NCI-H82 (cell line): ENCODE measurements at regions not wholly inside any gene's neighbourhood (a gene's known extent, or its start where the extent isn't known, plus 50 kb on each side); places are given as distances from the start of the nearest gene placed in this dataset.

Experiments
- DNase-seq: peaks from one replicate; lab custom pipeline; 2025; lab: John Stamatoyannopoulos, UW

GRCh38 chr2:221216636-221217035, 355.5 kb downstream of the EPHA4 start:
- DNase-seq, result no peak

GRCh38 chr2:221225752-221226151, 346.4 kb downstream of the EPHA4 start:
- DNase-seq, result no peak

GRCh38 chr2:221228214-221228769, 343.8 kb downstream of the EPHA4 start:
- DNase-seq, result no peak

GRCh38 chr2:221229099-221229498, 343.0 kb downstream of the EPHA4 start:
- DNase-seq, result no peak

- DNase-seq, result no peak
These were observed 340.6 kb downstream of the EPHA4 start for GRCh38 chr2:221231511-221231910.

GRCh38 chr2:221235941-221236340, 336.2 kb downstream of the EPHA4 start:
- no peak for DNase-seq

- no peak for DNase-seq
These were observed 331.0 kb downstream of the EPHA4 start for GRCh38 chr2:221241072-221241471.

- no peak for DNase-seq
These were observed 328.3 kb downstream of the EPHA4 start for GRCh38 chr2:221243771-221244170.

GRCh38 chr2:221245045-221245444, 327.1 kb downstream of the EPHA4 start:
- no peak for DNase-seq

- DNase-seq, result no peak
These were observed 326.3 kb downstream of the EPHA4 start for GRCh38 chr2:221245772-221246171.

- DNase-seq, result peak; percentile 48
These were observed 317.8 kb downstream of the EPHA4 start for GRCh38 chr2:221254299-221254698.

GRCh38 chr2:221255862-221256261, 316.2 kb downstream of the EPHA4 start:
- no peak for DNase-seq

- no peak for DNase-seq
These were observed 313.6 kb downstream of the EPHA4 start for GRCh38 chr2:221258464-221258863.

- DNase-seq, result no peak
These were observed 309.5 kb downstream of the EPHA4 start for GRCh38 chr2:221262651-221263050.

GRCh38 chr2:221263573-221263972, 308.5 kb downstream of the EPHA4 start:
- DNase-seq, result no peak

- no peak for DNase-seq
These were observed 307.8 kb downstream of the EPHA4 start for GRCh38 chr2:221264318-221264717.

GRCh38 chr2:221267773-221268425, 304.2 kb downstream of the EPHA4 start:
- DNase-seq, result peak; percentile 20

GRCh38 chr2:221268631-221269030, 303.5 kb downstream of the EPHA4 start:
- DNase-seq, result no peak

GRCh38 chr2:221270806-221271205, 301.3 kb downstream of the EPHA4 start:
- DNase-seq, result no peak

- DNase-seq, result no peak
These were observed 299.4 kb downstream of the EPHA4 start for GRCh38 chr2:221272729-221273128.

- DNase-seq, result no peak
These were observed 296.1 kb downstream of the EPHA4 start for GRCh38 chr2:221276033-221276432.

GRCh38 chr2:221276601-221277000, 295.5 kb downstream of the EPHA4 start:
- DNase-seq, result no peak

- no peak for DNase-seq
These were observed 289.7 kb downstream of the EPHA4 start for GRCh38 chr2:221282386-221282785.

- DNase-seq, result no peak
These were observed 288.1 kb downstream of the EPHA4 start for GRCh38 chr2:221283896-221284545.
